ENCODE measurements at regions not wholly inside any gene's neighbourhood (a gene's known extent, or its start where the extent isn't known, plus 50 kb on each side); places are given as distances from the start of the nearest gene placed in this dataset.

DNA sequence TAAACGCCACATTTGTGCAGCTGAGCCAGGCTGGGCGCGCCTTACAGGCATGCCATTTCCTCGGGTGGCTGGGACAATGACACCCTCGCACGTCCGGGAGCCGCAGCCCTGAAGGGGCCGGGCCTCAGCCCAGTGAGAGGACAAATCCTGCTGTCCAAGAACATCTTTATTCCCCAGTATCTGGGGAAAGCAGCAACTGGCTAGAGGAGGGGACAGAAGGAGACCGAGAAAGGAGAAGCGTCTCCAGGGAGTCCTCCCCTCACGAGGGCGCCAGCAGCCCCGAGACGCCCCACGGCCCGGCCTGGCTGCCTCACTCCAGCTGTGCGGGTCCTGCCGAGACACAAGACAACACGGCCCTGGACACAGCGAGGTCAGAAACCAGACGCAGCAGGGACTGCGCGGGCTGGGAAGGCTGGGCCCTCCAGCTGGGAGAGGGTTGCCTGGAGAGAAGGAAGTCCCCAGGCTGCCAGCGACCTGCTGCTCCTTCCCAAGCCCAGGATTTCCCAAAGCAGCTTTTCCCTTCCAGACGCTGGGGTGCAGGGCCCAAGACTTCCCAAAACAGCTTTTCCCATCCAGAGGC is 130.2 kb downstream of the CHSY1 start:
- Histone ChIP-seq H3K4me2 (ENCODE audit: insufficient read depth, low read length) (no peak overlapping the region), H3K4me3 (replicated peaks in 1 of 3; ENCODE audit: insufficient read depth in 1 of 3, low read depth in 1 of 3, low read length in 3 of 3) (no peak overlapping the region), H3K9ac (replicated peaks; ENCODE audit: extremely low read depth, insufficient read depth, low read length) (peak overlapping the region; percentile 7), H3K27me3 (ENCODE audit: control insufficient read depth in 2 of 2, insufficient read depth in 2 of 2, low read length in 2 of 2) (no peaks in the 10 kb centered on the region), H3K27ac (ENCODE audit: insufficient read depth, low read depth, low read length) (no peak overlapping the region), H4K20me1 (replicated peaks; ENCODE audit: control insufficient read depth, extremely low read depth, insufficient read depth, low read length) (no peaks in the 10 kb centered on the region), H3K4me1 (ENCODE audit: control insufficient read depth, extremely low read depth, insufficient read depth, low read length) (peaks cover 3% of the 10 kb centered on the region), H3K9me1 (replicated peaks; ENCODE audit: control insufficient read depth, extremely low read depth, insufficient read depth, low read length) (no peaks in the 10 kb centered on the region), H3K79me2 (ENCODE audit: control insufficient read depth, insufficient read depth, low read length) (no peaks in the 10 kb centered on the region), H3K36me3 (ENCODE audit: control insufficient read depth in 2 of 2, extremely low read depth in 1 of 2, insufficient read depth in 2 of 2, low read length in 2 of 2) (no peaks in the 10 kb centered on the region), H3K9me3 (replicated peaks; ENCODE audit: control insufficient read depth, insufficient read depth, low read length) (no peaks in the 10 kb centered on the region), H2AFZ (ENCODE audit: low read depth, low read length) (peak overlapping the region; percentile 21)
- intact Hi-C loops (cut with micrococcal nuclease) (loop anchor here (1.0 to 2.0 kb wide), 3 partner anchors 31 to 137 kb away; no protein-coding TSS in a partner anchor), dilution Hi-C loops (cut with MboI; ENCODE audit: extremely low pct_ligation_motif_present, low sequenced_read_pairs) (no loop called here)
- DNase-seq (ENCODE audit: low read depth, low spot score) (peak; percentile 78), FAIRE-seq (peak; percentile 85)
- BruUV-seq (replicated peaks), result no TSS peak
- CTCF ChIA-PET, result interaction anchor here (0.7 to 2.2 kb wide), 14 partner anchors 32 to 138 kb away, joined by 3 to 22 read pairs (median 4); partner anchors contain the start of gene CHSY1
- POLR2A ChIA-PET, result interaction anchor here (0.6 kb wide), 2 partner anchors 129 to 134 kb away, joined by 3 to 6 read pairs; no protein-coding TSS in a partner anchor
- TF ChIP-seq, protein P1, sequence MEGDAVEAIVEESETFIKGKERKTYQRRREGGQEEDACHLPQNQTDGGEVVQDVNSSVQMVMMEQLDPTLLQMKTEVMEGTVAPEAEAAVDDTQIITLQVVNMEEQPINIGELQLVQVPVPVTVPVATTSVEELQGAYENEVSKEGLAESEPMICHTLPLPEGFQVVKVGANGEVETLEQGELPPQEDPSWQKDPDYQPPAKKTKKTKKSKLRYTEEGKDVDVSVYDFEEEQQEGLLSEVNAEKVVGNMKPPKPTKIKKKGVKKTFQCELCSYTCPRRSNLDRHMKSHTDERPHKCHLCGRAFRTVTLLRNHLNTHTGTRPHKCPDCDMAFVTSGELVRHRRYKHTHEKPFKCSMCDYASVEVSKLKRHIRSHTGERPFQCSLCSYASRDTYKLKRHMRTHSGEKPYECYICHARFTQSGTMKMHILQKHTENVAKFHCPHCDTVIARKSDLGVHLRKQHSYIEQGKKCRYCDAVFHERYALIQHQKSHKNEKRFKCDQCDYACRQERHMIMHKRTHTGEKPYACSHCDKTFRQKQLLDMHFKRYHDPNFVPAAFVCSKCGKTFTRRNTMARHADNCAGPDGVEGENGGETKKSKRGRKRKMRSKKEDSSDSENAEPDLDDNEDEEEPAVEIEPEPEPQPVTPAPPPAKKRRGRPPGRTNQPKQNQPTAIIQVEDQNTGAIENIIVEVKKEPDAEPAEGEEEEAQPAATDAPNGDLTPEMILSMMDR (IDR thresholded peaks at IDR 0.05; ENCODE audit: extremely low read depth in 1 of 2, insufficient read depth in 1 of 2, low read depth in 1 of 2, low read length in 2 of 2), result peak; percentile 28 to 66
- TF ChIP-seq, protein P2, sequence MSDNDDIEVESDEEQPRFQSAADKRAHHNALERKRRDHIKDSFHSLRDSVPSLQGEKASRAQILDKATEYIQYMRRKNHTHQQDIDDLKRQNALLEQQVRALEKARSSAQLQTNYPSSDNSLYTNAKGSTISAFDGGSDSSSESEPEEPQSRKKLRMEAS (IDR thresholded peaks at IDR 0.05; ENCODE audit: insufficient read depth, insufficient read length), result no peak

DNA sequence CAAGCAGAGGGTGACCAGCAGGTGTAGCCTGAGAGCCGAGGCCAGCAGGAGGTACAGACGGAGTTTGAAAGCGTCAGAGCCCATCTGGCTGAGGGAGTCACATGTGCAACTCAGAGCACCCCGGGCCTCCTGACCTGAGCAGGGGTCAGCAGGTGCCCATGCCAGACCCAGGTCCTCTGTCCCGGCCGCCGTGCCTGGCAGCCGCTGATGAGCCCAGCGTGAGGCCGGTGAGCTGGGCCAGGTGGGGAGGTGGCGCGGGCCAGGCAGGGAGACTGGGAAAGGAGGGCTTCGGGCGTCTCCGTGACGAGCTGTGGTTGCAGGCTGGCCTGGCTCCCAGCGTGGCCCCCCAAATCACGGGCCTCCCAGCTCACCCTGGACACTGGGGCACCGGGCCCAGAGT is 130.9 kb downstream of the CHSY1 start:
- Histone ChIP-seq H2AFZ (ENCODE audit: low read depth, low read length) (no peak overlapping the region), H3K79me2 (ENCODE audit: control insufficient read depth, insufficient read depth, low read length) (no peaks in the 10 kb centered on the region), H4K20me1 (replicated peaks; ENCODE audit: control insufficient read depth, extremely low read depth, insufficient read depth, low read length) (no peaks in the 10 kb centered on the region), H3K27ac (ENCODE audit: insufficient read depth, low read depth, low read length) (no peak overlapping the region), H3K27me3 (ENCODE audit: control insufficient read depth in 2 of 2, insufficient read depth in 2 of 2, low read length in 2 of 2) (no peaks in the 10 kb centered on the region), H3K9ac (replicated peaks; ENCODE audit: extremely low read depth, insufficient read depth, low read length) (no peak overlapping the region), H3K9me3 (replicated peaks; ENCODE audit: control insufficient read depth, insufficient read depth, low read length) (no peaks in the 10 kb centered on the region), H3K36me3 (ENCODE audit: control insufficient read depth in 2 of 2, extremely low read depth in 1 of 2, insufficient read depth in 2 of 2, low read length in 2 of 2) (no peaks in the 10 kb centered on the region), H3K4me3 (replicated peaks in 1 of 3; ENCODE audit: insufficient read depth in 1 of 3, low read depth in 1 of 3, low read length in 3 of 3) (no peak overlapping the region), H3K9me1 (replicated peaks; ENCODE audit: control insufficient read depth, extremely low read depth, insufficient read depth, low read length) (no peaks in the 10 kb centered on the region), H3K4me1 (ENCODE audit: control insufficient read depth, extremely low read depth, insufficient read depth, low read length) (peaks cover 3% of the 10 kb centered on the region), H3K4me2 (ENCODE audit: insufficient read depth, low read length) (no peak overlapping the region)
- DNase-seq (ENCODE audit: low read depth, low spot score) (no peak), FAIRE-seq (no peak)
- ChIA-PET CTCF (interaction anchor here (0.7 to 2.2 kb wide), 10 partner anchors 34 to 139 kb away, joined by 3 to 22 read pairs (median 4); partner anchors contain the start of gene CHSY1), POLR2A (no interaction called here)
- dilution Hi-C loops (cut with MboI; ENCODE audit: extremely low pct_ligation_motif_present, low sequenced_read_pairs) (no loop called here), intact Hi-C loops (cut with micrococcal nuclease) (loop anchor here (1.0 to 2.0 kb wide), 3 partner anchors 30 to 137 kb away; no protein-coding TSS in a partner anchor)
- no TSS peak for BruUV-seq (replicated peaks)
- no peak for TF ChIP-seq MYC (IDR thresholded peaks at IDR 0.05; ENCODE audit: low read depth, low read length)
- TF ChIP-seq, protein P2 (IDR thresholded peaks at IDR 0.05; ENCODE audit: insufficient read depth, insufficient read length), result no peak
- no peak for TF ChIP-seq FOS (IDR thresholded peaks at IDR 0.05; ENCODE audit: borderline replicate concordance, insufficient read depth, low read length)
- TF ChIP-seq JUN (IDR thresholded peaks at IDR 0.05; ENCODE audit: borderline replicate concordance, insufficient read depth, insufficient read length, low read depth), result no peak

All from endothelial cell of umbilical vein (primary cell).